IPS-18c (cell line): ENCODE measurements at regions not wholly inside any gene's neighbourhood (a gene's known extent, or its start where the extent isn't known, plus 50 kb on each side); places are given as distances from the start of the nearest gene placed in this dataset.
"Not testable (repeated sequence)": the region's sequence is repeated elsewhere in the genome, so short reads cannot be mapped to it uniquely, and the experiment has no call there.

Experiments used
- H3K4me3 ChIP-seq: 2 replicates; pipeline ENCODE4 v1.7.0; 2013; ENCODE audit warnings: low read depth, mild to moderate bottlenecking, low read length, moderate library complexity; ENCODE audit not compliant: insufficient read depth
- H3K9me3 ChIP-seq: one replicate; pipeline ENCODE4 v1.6.1; 2013; ENCODE audit warnings: mild to moderate bottlenecking, low read length, moderate library complexity; ENCODE audit not compliant: control insufficient read depth, insufficient read depth

- Histone ChIP-seq H3K9me3 (no peaks in the 10 kb centered on the region), H3K4me3 (no peak overlapping the region)
These were observed 125.1 kb upstream of the TBX3 start for GRCh38 chr12:114809097-114809496.

- H3K4me3 ChIP-seq, H3K9me3 ChIP-seq: not testable (repeated sequence)
These were observed 117.4 kb upstream of the TBX3 start for GRCh38 chr12:114801381-114801780.

DNA sequence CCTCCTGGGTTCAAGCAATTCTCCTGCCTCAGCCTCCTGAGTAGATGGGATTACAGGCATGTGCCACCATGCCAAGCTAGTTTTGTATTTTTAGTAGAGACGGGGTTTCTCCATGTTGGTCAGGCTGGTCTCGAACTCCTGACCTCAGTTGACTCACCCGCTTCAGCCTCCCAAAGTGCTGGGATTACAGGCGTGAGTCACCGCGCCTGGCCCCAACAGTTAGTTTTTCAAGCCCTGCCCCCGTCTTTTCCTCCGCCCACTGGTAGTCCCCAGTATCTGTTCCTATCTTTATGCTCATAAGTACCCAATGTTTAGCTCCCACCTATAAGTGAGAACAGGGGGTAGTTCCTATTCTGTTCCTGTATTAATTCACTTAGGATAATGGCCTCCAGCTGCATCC lies 116.6 kb upstream of the TBX3 start:
- not testable (repeated sequence) for H3K9me3 ChIP-seq, H3K4me3 ChIP-seq

DNA sequence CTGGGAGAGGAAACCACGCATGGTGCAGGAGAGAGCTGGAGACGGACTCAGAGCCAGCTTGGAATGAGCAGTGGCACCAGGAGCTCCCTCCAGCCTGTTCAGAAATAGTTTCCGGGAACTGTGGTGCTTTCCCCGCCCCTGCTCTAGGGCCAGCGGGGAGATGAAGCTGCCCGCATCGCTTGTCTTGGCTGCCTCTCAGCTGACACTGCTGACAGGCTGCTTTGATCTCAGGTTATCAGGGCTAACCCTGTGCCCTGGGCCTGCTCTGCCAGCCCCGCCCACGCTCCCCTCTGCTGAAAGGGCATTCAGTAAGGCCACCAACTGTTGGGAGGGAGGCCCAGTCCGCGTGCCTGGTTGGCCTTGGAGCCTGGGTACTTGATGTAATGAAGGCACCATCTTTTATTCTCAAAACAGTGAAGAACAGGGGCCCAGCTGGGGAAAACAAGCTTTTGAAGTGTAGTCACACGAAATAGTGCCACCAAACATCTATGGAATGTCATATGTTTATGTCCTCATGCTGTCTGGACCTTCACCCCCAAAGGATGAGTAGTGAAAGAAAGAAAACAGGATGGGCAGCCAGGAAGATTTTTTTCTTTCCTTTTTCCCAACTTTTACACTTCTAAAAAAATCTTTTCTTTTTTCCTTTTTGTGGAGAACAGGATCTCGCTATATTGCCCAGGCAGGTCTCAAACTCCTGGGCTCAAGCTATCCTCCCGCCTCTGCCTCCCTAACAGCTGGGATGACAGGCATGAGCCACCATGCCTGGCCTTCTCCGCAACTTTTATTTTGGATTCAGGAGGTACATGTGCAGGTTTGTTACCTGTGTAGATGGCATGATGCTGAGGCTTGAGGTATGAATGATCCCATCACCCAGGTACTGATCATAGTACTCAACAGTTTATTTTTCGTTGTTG lies 115.9 kb upstream of the TBX3 start:
- Histone ChIP-seq H3K4me3 (no peak overlapping the region), H3K9me3 (no peaks in the 10 kb centered on the region)

GRCh38 chr12:114794049-114794558 lies 110.1 kb upstream of the TBX3 start:
- no peaks in the 10 kb centered on the region for H3K9me3 ChIP-seq
- H3K4me3 ChIP-seq = no peak overlapping the region

GRCh38 chr12:114790276-114790675 lies 106.3 kb upstream of the TBX3 start:
- no peaks in the 10 kb centered on the region for H3K9me3 ChIP-seq
- no peak overlapping the region for H3K4me3 ChIP-seq

- no peaks in the 10 kb centered on the region for H3K9me3 ChIP-seq
These were observed 105.8 kb upstream of the TBX3 start for GRCh38 chr12:114789821-114790220.

GRCh38 chr12:114789276-114789675 lies 105.3 kb upstream of the TBX3 start:
- no peaks in the 10 kb centered on the region for H3K9me3 ChIP-seq
- no peak overlapping the region for H3K4me3 ChIP-seq

More at GRCh38 chr12:114789821-114790220, 105.8 kb upstream of the TBX3 start:
- no peak overlapping the region for H3K4me3 ChIP-seq

GRCh38 chr12:114784526-114784925 lies 100.6 kb upstream of the TBX3 start:
- Histone ChIP-seq H3K4me3 (no peak overlapping the region), H3K9me3 (no peaks in the 10 kb centered on the region)

GRCh38 chr12:114783089-114783618 lies 99.2 kb upstream of the TBX3 start:
- Histone ChIP-seq H3K4me3 (no peak overlapping the region), H3K9me3 (no peaks in the 10 kb centered on the region)

DNA sequence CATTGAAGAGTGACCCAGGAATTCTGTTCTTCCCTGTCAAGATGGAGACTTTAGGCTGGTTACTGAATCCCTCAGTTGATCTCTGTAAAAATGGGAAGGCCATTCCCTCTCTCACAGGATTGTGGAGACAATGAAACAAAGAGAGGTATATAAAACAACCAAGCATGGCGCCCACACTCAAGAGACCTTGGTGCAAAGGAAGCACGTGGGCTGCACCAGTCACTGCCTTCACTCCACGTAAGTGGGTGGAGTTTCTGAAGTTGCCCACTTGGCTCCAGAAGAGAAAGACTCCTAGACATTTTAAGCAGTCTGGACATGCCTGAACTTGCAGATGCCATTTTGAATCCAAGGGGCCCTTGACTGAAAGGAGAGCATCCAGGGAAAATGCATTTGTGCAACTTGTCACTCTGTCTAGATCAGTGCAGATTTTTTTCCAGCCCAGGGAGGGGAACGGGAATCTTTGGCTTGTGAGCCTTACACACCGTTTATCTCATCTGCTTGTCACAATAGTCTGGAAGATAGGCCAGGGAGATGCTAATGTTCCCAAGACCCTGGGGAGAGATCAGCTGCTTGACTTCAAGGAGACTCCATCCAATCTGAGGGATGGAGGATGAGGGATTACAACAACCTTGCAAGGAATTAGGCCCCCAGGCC lies 96.9 kb upstream of the TBX3 start:
- Histone ChIP-seq H3K4me3 (no peak overlapping the region), H3K9me3 (no peaks in the 10 kb centered on the region)

DNA sequence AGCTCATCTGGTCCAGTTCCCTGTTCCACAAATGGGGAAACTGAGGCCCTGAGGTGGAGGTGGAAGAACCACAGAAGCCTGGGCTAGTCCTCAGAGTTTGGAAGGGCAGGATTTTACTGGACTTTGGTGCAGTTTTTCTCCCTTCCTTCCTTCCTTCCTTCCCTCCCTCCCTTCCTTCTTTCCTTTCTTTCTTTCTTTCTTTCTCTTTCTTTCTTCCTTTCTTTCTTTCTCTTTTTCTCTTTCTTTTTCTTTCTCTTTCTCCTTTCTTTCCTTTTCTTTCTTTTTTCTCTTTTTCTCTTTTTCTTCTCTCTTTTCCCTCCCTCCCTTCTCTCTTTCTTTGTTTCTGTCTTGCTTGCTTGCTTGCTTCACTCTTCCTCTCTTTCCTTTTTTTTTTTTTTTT lies 95.7 kb upstream of the TBX3 start:
- H3K4me3 ChIP-seq = no peak overlapping the region
- H3K9me3 ChIP-seq = no peaks in the 10 kb centered on the region

DNA sequence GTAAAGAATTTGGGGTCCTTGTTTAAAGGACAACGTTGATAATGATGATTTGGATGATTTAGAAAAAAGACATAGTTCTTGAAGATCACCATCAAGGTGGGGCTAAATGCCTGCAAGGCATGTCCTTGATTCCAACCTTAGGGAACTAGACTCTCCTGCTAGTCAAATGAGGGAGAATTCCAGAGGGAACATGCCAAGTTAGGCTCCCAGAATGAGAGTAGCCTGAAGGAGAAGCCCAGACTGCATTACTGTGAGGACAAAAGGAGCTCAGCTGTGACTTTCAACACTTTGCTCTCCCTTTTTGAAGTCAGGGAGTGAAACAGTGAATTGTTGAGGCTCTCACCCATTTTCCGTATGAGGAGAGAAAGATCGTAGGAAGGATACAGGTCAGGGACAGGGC lies 95.2 kb upstream of the TBX3 start:
- no peak overlapping the region for H3K4me3 ChIP-seq
- H3K9me3 ChIP-seq = no peaks in the 10 kb centered on the region

GRCh38 chr12:114776731-114777442 lies 92.9 kb upstream of the TBX3 start:
- H3K9me3 ChIP-seq = no peaks in the 10 kb centered on the region
- H3K4me3 ChIP-seq = no peak overlapping the region

GRCh38 chr12:114774699-114775098 lies 90.7 kb upstream of the TBX3 start:
- no peak overlapping the region for H3K4me3 ChIP-seq
- H3K9me3 ChIP-seq = no peaks in the 10 kb centered on the region

DNA sequence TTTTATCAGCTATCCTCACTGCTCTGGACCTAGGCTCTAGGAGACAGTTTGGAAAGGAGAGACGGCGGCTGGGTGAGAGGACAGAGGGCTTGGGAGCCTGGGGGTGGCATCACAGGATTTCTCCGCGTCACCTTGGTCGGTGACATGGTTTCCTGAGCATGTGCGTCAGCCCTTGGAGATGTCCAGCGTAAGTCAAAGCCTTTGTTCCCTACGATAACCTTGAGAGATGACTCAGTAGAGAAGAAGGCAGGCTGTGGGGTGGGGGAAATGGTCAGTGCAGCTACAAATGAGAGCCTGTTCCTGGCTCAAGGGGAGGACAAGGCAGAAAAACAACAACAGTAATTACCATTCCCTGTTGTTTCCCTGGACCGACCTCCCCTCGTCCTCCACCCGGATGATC lies 90.2 kb upstream of the TBX3 start:
- no peaks in the 10 kb centered on the region for H3K9me3 ChIP-seq
- H3K4me3 ChIP-seq = no peak overlapping the region

DNA sequence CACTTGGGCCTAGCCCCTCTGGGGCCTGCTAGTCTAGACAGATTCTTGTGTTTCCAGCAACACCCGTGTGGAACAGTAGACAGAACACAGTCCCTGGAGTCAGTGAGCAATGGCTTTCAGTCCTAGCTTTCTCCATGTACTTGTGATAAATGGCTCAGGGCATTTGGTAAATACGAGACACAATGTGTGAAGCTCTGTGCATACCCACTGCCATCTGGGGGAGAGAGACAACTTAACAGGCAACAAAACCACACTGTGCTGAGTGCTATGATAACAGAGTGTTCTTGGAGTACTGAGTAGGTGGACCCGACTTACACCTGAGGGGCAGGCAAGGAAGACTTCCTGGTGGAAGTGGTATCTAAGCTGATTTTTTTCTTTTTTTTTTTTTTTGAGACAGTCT lies 86.3 kb upstream of the TBX3 start:
- Histone ChIP-seq H3K9me3 (no peaks in the 10 kb centered on the region), H3K4me3 (no peak overlapping the region)
